ENCODE measurements at regions not wholly inside any gene's neighbourhood (a gene's known extent, or its start where the extent isn't known, plus 50 kb on each side); places are given as distances from the start of the nearest gene placed in this dataset.

- Histone ChIP-seq H3K4me1 (no peaks in the 10 kb centered on the region), H3K27ac (no peak overlapping the region), H3K4me3 (no peak overlapping the region), H3K9me3 (no peaks in the 10 kb centered on the region), H3K4me2 (no peak overlapping the region)
- DNase-seq (ENCODE audit: low read depth in 1 of 2, low spot score in 1 of 2) (no peak), FAIRE-seq (no peak), ATAC-seq (no peak)
- TF ChIP-seq FOSL2 (IDR thresholded peaks at IDR 0.05) (no peak), FOSL2 (CRISPR knock-in tag; IDR thresholded peaks at IDR 0.05) (no peak), HOXB5 (CRISPR knock-in tag; IDR thresholded peaks at IDR 0.05) (no peak), EP300 (IDR thresholded peaks at IDR 0.05) (no peak), FOSB (CRISPR knock-in tag; IDR thresholded peaks at IDR 0.05) (no peak), ZC3H11A (IDR thresholded peaks at IDR 0.05) (no peak), ZFP36 (IDR thresholded peaks at IDR 0.05; ENCODE audit: borderline replicate concordance, partially characterized antibody) (no peak)
- ChIA-PET CTCF (no interaction called here), POLR2A (no interaction called here)
- 23% methylated on average over 3 of the region's 3 CpGs for WGBS (ENCODE audit: missing lambda C conversion rate)
Measured at GRCh38 chr10:10901906-10902305, 115.8 kb upstream of the CELF2 start.

- DNase-seq (ENCODE audit: low read depth in 1 of 2, low spot score in 1 of 2) (no peak), ATAC-seq (no peak), FAIRE-seq (no peak)
- ChIA-PET CTCF (no interaction called here), POLR2A (no interaction called here)
- Histone ChIP-seq H3K27ac (no peak overlapping the region), H3K4me3 (no peak overlapping the region), H3K4me1 (no peaks in the 10 kb centered on the region), H3K4me2 (no peak overlapping the region), H3K9me3 (no peaks in the 10 kb centered on the region)
- 6% methylated on average over 2 of the region's 2 CpGs for WGBS (ENCODE audit: missing lambda C conversion rate)
- TF ChIP-seq RFX5 (IDR thresholded peaks at IDR 0.05) (no peak), HES2 (IDR thresholded peaks at IDR 0.05) (no peak), CBX8 (IDR thresholded peaks at IDR 0.05) (no peak), NR3C1 (IDR thresholded peaks at IDR 0.05) (no peak), MAX (IDR thresholded peaks at IDR 0.05) (no peak), TFCP2L1 (CRISPR knock-in tag; IDR thresholded peaks at IDR 0.05) (no peak), CHD2 (IDR thresholded peaks at IDR 0.05; ENCODE audit: low read length, partially characterized antibody) (no peak), USF2 (IDR thresholded peaks at IDR 0.05) (no peak)
Measured at GRCh38 chr10:10902951-10903350, 114.7 kb upstream of the CELF2 start.

- no peak for ATAC-seq
Measured at GRCh38 chr10:10903620-10904019, 114.1 kb upstream of the CELF2 start.

GRCh38 chr10:10910634-10911033 lies 107.0 kb upstream of the CELF2 start:
- no peak overlapping the region for H3K27ac ChIP-seq
- TF ChIP-seq PBX3 (IDR thresholded peaks at IDR 0.05), result no peak
- TF ChIP-seq NR3C1 (IDR thresholded peaks at IDR 0.05), result no peak
- no peak for TF ChIP-seq GATA3 (IDR thresholded peaks at IDR 0.05; ENCODE audit: borderline replicate concordance)
- TF ChIP-seq ATOH8 (CRISPR knock-in tag; IDR thresholded peaks at IDR 0.05; ENCODE audit: low read depth), result no peak
- TF ChIP-seq ZSCAN20 (CRISPR knock-in tag; IDR thresholded peaks at IDR 0.05), result no peak
- TF ChIP-seq CHD4 (IDR thresholded peaks at IDR 0.05; ENCODE audit: borderline replicate concordance), result no peak
- TF ChIP-seq NFE2L2 (conservative IDR thresholded peaks at IDR 0.05; ENCODE audit: low read length), result no peak
- no peak for TF ChIP-seq EHMT2 (IDR thresholded peaks at IDR 0.05; ENCODE audit: low read depth)
- ChIA-PET POLR2A (no interaction called here), CTCF (no interaction called here)
- ATAC-seq (no peak), FAIRE-seq (no peak), DNase-seq (ENCODE audit: low read depth in 1 of 2, low spot score in 1 of 2) (no peak)
- no peak overlapping the region for H3K4me2 ChIP-seq
- 41% methylated on average over 7 of the region's 7 CpGs for WGBS (ENCODE audit: missing lambda C conversion rate)
- H3K9me3 ChIP-seq, result no peaks in the 10 kb centered on the region
- H3K4me3 ChIP-seq, result no peak overlapping the region
- no peaks in the 10 kb centered on the region for H3K4me1 ChIP-seq

More at GRCh38 chr10:10903620-10904019, 114.1 kb upstream of the CELF2 start:
- 0% methylated on average over 2 of the region's 2 CpGs for WGBS (ENCODE audit: missing lambda C conversion rate)
- no peak overlapping the region for H3K4me2 ChIP-seq
- H3K9me3 ChIP-seq, result no peaks in the 10 kb centered on the region
- CTCF ChIA-PET, result no interaction called here
- TF ChIP-seq POLR2A (IDR thresholded peaks at IDR 0.05; ENCODE audit: low read length), result no peak
- H3K4me1 ChIP-seq, result no peaks in the 10 kb centered on the region
- FAIRE-seq (no peak), DNase-seq (ENCODE audit: low read depth in 1 of 2, low spot score in 1 of 2) (no peak)
- no peak overlapping the region for H3K27ac ChIP-seq
- POLR2A ChIA-PET, result no interaction called here
- no peak overlapping the region for H3K4me3 ChIP-seq
